ENCODE measurements at regions not wholly inside any gene's neighbourhood (a gene's known extent, or its start where the extent isn't known, plus 50 kb on each side); places are given as distances from the start of the nearest gene placed in this dataset.
"Not testable (repeated sequence)": the region's sequence is repeated elsewhere in the genome, so short reads cannot be mapped to it uniquely, and the experiment has no call there.

DNA sequence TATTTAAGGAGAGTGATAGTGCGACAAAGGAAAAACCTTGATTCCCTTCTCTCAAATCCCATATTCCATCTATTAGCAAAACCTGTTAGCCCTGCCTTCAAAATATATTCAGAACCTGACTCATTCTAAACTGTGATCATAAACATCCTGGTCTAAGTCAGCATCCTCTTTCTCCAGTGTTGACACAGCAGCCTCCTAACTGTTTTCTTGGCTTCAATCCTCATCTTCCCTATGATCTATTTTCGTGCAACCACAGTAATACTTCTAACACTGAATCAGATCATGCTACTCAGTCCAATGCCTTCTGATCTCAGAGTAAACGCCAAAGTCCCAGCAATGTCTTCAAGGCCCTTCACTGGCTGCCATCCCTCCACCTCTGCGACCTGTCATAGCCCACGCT lies 785.1 kb downstream of the EDEM1 start:
- no peaks in the 10 kb centered on the region for H3K4me1 ChIP-seq (ENCODE audit: control insufficient read depth, insufficient read depth, low read length)
- H3K27me3 ChIP-seq (ENCODE audit: control insufficient read depth, insufficient read depth, low read length) = no peaks in the 10 kb centered on the region
- no peaks in the 10 kb centered on the region for H3K36me3 ChIP-seq (ENCODE audit: control insufficient read depth, insufficient read depth, low read length)
- H3K9ac ChIP-seq (ENCODE audit: low read length) = no peak overlapping the region
- no peaks in the 10 kb centered on the region for H3K9me3 ChIP-seq (ENCODE audit: control insufficient read depth, low read length)
- H3K4me3 ChIP-seq (ENCODE audit: low read length) = no peak overlapping the region

DNA sequence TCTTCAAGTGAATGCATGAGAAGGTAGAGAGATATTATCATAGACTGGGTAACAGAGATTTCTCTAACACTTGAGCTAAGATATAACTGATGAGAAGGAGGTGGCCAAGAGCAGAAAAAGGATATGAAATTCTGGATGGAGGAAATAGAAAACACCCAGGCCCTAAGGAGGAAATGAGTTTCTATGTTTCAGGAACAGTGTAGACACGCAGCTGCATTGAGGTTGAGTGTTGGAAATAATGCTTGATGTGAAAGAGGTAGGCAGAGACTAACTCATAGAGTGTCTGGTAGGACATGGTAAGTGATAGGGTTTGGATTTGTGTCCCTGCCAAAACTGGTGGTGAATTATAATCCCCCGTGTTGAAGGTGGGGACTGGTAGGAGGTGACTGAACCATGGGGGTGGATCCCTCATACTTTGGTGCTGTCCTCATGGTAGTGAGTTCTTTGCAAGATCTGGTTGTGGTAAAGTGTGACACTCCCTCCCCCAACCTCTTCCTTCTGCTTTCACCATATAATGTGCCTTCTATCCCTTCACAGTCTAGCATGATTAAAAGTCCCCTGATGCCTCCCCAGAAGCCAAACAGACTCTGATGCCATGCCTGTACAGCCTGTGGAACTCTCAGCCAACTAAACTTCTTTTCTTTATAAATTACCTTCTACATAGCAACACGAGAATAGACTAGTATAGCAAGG lies 787.3 kb downstream of the EDEM1 start:
- Histone ChIP-seq H3K4me1 (ENCODE audit: control insufficient read depth, insufficient read depth, low read length) (no peaks in the 10 kb centered on the region), H3K9ac (ENCODE audit: low read length) (no peak overlapping the region), H3K9me3 (ENCODE audit: control insufficient read depth, low read length) (no peaks in the 10 kb centered on the region), H3K27me3 (ENCODE audit: control insufficient read depth, insufficient read depth, low read length) (no peaks in the 10 kb centered on the region), H3K4me3 (ENCODE audit: low read length) (no peak overlapping the region), H3K36me3 (ENCODE audit: control insufficient read depth, insufficient read depth, low read length) (no peaks in the 10 kb centered on the region)

DNA sequence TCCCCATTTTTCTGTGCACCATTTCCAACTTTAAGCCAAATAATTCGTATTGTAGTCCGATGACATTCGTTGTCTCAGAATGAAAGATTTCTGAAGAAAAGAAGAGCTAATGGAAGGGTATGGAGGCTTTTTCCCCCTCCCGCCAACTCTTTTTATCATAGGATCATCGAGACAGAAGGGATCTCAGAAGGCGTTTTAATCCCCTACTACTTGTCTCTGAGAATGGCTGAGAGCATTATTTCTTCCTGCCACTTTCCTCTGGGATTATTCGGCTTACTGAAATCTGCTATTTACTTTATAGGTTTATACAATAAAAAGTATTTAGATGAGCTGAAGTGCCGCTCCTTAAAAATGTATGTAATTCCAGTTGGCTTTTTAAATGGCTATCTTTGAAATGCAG lies 789.8 kb downstream of the EDEM1 start:
- Histone ChIP-seq H3K9ac (ENCODE audit: low read length) (no peak overlapping the region), H3K4me3 (ENCODE audit: low read length) (no peak overlapping the region), H3K27me3 (ENCODE audit: control insufficient read depth, insufficient read depth, low read length) (no peaks in the 10 kb centered on the region), H3K36me3 (ENCODE audit: control insufficient read depth, insufficient read depth, low read length) (no peaks in the 10 kb centered on the region), H3K9me3 (ENCODE audit: control insufficient read depth, low read length) (no peaks in the 10 kb centered on the region), H3K4me1 (ENCODE audit: control insufficient read depth, insufficient read depth, low read length) (no peaks in the 10 kb centered on the region)

DNA sequence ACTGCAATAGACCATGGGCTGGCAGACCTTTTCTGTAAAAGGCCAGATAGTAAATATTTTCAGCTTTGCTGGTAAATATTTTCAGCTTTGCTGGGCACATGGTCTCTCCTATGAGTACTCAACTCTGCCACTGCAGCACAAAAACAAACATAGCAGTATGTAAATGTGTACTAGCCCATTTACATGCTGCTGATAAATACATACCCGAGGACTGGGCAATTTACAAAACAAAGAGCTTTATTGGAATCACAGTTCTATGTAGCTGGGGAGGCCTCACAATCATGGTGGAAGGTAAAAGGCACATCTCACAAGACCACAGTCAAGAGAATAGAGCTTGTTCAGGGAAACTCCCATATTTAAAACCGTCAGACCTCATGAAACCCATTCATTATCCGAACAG lies 793.0 kb downstream of the EDEM1 start:
- no peaks in the 10 kb centered on the region for H3K27me3 ChIP-seq (ENCODE audit: control insufficient read depth, insufficient read depth, low read length)
- H3K4me3 ChIP-seq (ENCODE audit: low read length) = no peak overlapping the region
- no peaks in the 10 kb centered on the region for H3K4me1 ChIP-seq (ENCODE audit: control insufficient read depth, insufficient read depth, low read length)
- H3K36me3 ChIP-seq (ENCODE audit: control insufficient read depth, insufficient read depth, low read length) = no peaks in the 10 kb centered on the region
- no peaks in the 10 kb centered on the region for H3K9me3 ChIP-seq (ENCODE audit: control insufficient read depth, low read length)
- no peak overlapping the region for H3K9ac ChIP-seq (ENCODE audit: low read length)

DNA sequence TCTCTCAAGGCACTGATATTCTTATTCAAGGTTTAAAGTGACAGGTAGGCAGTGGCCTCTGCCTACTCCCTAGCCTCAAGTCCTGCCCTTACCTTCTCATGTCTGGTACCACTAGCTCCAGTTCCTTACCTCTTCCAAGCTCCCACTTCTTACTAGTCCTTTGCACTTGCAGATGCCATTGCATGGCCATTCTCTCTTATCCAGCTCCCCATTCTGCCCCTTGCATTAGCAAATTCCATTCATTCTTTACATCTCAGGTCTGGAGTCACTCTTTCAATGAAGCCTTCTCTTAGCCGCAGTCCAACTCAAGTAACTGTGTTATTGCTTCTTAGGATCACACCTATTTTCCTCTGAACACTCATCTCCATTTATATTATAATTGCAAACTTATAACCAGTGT lies 807.1 kb downstream of the EDEM1 start:
- H3K9me3 ChIP-seq (ENCODE audit: control insufficient read depth, low read length) = no peaks in the 10 kb centered on the region

DNA sequence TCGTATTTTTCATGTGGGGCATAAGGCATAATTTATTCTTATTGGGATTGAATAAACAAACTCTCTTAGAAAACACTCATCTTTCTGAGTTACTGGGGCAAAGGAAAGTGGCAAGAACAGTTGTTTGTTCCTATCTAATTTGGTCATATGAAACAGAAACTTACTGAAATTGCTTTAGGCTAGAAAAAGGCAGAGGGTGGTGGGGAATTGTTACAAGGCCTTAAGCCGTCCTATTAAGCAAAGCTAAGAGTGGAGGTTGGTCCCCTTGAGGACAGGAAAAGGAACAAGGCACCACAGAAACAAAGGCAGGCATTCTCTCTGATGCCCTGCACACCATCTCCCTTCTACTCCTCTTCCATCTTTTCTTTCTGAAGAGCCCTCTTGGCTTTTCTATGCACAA lies 830.9 kb downstream of the EDEM1 start:
- no peaks in the 10 kb centered on the region for H3K9me3 ChIP-seq (ENCODE audit: control insufficient read depth, low read length)
- H3K9ac ChIP-seq (ENCODE audit: low read length) = no peak overlapping the region
- no peaks in the 10 kb centered on the region for H3K4me1 ChIP-seq (ENCODE audit: control insufficient read depth, insufficient read depth, low read length)
- H3K36me3 ChIP-seq (ENCODE audit: control insufficient read depth, insufficient read depth, low read length) = no peaks in the 10 kb centered on the region
- H3K27me3 ChIP-seq (ENCODE audit: control insufficient read depth, insufficient read depth, low read length) = no peaks in the 10 kb centered on the region
- no peak overlapping the region for H3K4me3 ChIP-seq (ENCODE audit: low read length)

More for the DNA sequence above, 807.1 kb downstream of the EDEM1 start:
- Histone ChIP-seq H3K36me3 (ENCODE audit: control insufficient read depth, insufficient read depth, low read length) (no peaks in the 10 kb centered on the region), H3K27me3 (ENCODE audit: control insufficient read depth, insufficient read depth, low read length) (no peaks in the 10 kb centered on the region), H3K4me1 (ENCODE audit: control insufficient read depth, insufficient read depth, low read length) (no peaks in the 10 kb centered on the region), H3K4me3 (ENCODE audit: low read length) (no peak overlapping the region), H3K9ac (ENCODE audit: low read length) (no peak overlapping the region)

DNA sequence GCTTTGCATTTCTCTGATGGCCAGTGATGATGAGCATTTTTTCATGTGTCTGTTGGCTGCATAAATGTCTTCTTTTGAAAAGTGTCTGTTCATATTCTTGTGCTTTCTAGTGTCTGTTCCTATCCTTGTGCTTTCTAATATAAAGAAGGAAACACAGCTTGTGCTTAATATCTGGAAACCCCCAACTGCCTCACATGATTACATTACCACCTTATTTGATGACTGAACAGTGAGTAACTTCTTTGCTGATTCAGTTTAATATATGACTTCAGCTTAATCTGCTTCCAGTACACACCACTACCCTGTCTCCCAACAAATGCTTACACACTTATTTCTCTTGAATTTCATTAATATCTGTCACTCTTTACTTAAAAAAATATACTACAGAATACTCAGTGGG lies 835.1 kb downstream of the EDEM1 start:
- Histone ChIP-seq H3K27me3 (ENCODE audit: control insufficient read depth, insufficient read depth, low read length) (no peaks in the 10 kb centered on the region), H3K9me3 (ENCODE audit: control insufficient read depth, low read length) (no peaks in the 10 kb centered on the region), H3K36me3 (ENCODE audit: control insufficient read depth, insufficient read depth, low read length) (no peaks in the 10 kb centered on the region), H3K4me3 (ENCODE audit: low read length) (no peak overlapping the region), H3K4me1 (ENCODE audit: control insufficient read depth, insufficient read depth, low read length) (no peaks in the 10 kb centered on the region), H3K9ac (ENCODE audit: low read length) (no peak overlapping the region)

DNA sequence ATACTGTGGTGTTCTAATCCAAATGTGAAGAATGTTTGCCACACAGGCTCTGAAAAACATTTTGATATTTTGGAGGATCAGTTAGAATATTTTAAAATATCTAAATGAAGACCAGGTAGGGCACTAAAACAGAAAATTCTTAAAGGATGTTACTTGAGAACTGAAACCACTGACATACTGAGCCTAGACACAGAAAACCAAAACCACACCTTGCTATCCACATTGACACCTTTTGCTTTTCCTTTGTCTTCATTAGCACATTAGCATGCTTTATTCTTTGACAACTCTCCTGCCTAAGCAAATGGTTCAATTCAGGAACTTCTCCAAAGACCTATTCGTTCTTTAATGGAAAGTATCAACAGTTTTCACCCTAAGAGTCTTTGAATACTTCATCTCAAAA lies 835.9 kb upstream of the GRM7 start:
- Histone ChIP-seq H3K9ac (ENCODE audit: low read length) (no peak overlapping the region), H3K4me3 (ENCODE audit: low read length) (no peak overlapping the region), H3K4me1 (ENCODE audit: control insufficient read depth, insufficient read depth, low read length) (no peaks in the 10 kb centered on the region), H3K27me3 (ENCODE audit: control insufficient read depth, insufficient read depth, low read length) (no peaks in the 10 kb centered on the region), H3K36me3 (ENCODE audit: control insufficient read depth, insufficient read depth, low read length) (no peaks in the 10 kb centered on the region), H3K9me3 (ENCODE audit: control insufficient read depth, low read length) (no peaks in the 10 kb centered on the region)

DNA sequence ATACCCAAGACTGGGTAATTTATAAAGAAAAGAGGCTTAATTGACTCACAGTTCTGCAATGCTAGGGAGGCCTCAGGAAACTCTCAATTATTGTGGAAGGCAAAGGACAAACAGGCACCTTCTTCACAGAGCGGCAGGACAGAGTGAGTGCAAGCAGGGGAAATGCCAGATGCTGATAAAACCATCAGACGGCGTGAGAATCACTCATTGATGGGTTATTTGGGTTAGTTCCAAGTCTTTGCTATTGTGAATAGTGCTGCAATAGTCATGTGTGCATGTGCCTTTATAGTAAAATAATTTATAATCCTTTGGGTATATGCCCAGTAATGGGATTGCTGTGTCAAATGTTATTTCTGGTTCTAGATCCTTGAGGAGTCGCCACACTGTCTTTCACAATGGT lies 830.3 kb upstream of the GRM7 start:
- not testable (repeated sequence) for H3K36me3 ChIP-seq (ENCODE audit: control insufficient read depth, insufficient read depth, low read length); H3K4me3 ChIP-seq (ENCODE audit: low read length); H3K9ac ChIP-seq (ENCODE audit: low read length); H3K27me3 ChIP-seq (ENCODE audit: control insufficient read depth, insufficient read depth, low read length); H3K4me1 ChIP-seq (ENCODE audit: control insufficient read depth, insufficient read depth, low read length); H3K9me3 ChIP-seq (ENCODE audit: control insufficient read depth, low read length)

DNA sequence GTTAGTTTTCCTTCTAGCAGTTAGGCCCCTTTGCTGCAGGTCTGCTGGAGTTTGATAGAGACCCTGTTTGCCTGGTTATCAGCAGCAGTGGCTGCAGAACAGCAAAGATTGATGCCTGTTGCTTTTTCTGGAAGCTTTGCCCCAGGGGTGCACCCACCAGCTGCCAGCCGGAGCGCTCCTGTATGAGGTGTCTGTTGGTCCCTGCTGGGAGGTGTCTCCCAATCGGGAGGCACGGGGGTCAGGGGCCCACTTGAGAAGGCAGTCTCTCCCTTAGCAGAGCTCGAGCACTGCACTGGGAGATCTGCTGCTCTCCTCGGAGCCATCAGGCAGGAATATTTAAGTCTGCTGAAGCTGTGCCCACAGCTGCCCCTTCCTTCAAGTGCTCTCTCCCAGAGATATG lies 825.3 kb upstream of the GRM7 start:
- Histone ChIP-seq H3K36me3 (ENCODE audit: control insufficient read depth, insufficient read depth, low read length) (no peaks in the 10 kb centered on the region), H3K27me3 (ENCODE audit: control insufficient read depth, insufficient read depth, low read length) (no peaks in the 10 kb centered on the region), H3K4me1 (ENCODE audit: control insufficient read depth, insufficient read depth, low read length) (no peaks in the 10 kb centered on the region), H3K4me3 (ENCODE audit: low read length) (no peak overlapping the region), H3K9ac (ENCODE audit: low read length) (no peak overlapping the region), H3K9me3 (ENCODE audit: control insufficient read depth, low read length) (no peaks in the 10 kb centered on the region)

DNA sequence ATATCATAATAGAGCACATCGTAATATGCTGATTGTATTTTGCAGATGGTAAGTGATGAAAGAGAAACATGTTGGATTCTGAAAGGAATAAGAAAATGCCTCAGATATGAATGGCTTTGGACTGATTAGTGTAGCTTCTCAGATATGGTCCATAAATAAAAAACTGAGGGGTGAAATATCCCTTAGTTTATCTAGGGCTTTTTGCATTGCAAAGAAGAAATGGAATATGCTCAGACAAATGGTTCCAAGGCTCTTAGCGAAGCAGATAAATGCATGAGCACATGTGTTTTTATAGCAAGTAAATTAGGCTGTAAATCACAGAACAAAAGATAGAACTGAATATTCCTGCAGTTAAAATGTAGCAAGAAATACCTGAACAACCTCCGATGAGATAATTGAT lies 820.9 kb upstream of the GRM7 start:
- Histone ChIP-seq H3K9ac (ENCODE audit: low read length) (no peak overlapping the region), H3K27me3 (ENCODE audit: control insufficient read depth, insufficient read depth, low read length) (no peaks in the 10 kb centered on the region), H3K4me1 (ENCODE audit: control insufficient read depth, insufficient read depth, low read length) (no peaks in the 10 kb centered on the region), H3K9me3 (ENCODE audit: control insufficient read depth, low read length) (no peaks in the 10 kb centered on the region), H3K4me3 (ENCODE audit: low read length) (no peak overlapping the region), H3K36me3 (ENCODE audit: control insufficient read depth, insufficient read depth, low read length) (no peaks in the 10 kb centered on the region)

DNA sequence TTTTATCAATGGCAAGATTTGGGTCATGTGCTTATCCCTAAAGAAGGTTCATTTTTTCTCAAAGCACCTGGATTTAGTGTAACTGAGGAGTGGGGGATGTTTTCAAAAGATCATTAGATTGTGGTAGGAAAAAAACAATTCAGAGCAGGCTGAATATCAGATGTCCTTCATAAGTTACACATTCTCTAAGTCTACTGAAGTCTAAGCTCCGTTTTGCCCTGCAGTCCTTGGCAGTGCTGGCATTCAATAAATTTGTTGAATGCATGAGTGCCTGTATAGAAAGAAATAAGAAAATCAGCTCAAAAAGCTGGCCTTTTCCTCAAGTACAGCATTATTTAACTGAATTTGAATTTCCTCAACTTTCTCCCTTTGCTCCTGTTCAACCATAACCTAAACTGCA lies 819.0 kb upstream of the GRM7 start:
- no peaks in the 10 kb centered on the region for H3K9me3 ChIP-seq (ENCODE audit: control insufficient read depth, low read length)
- H3K4me3 ChIP-seq (ENCODE audit: low read length) = no peak overlapping the region
- no peak overlapping the region for H3K9ac ChIP-seq (ENCODE audit: low read length)
- no peaks in the 10 kb centered on the region for H3K27me3 ChIP-seq (ENCODE audit: control insufficient read depth, insufficient read depth, low read length)
- no peaks in the 10 kb centered on the region for H3K4me1 ChIP-seq (ENCODE audit: control insufficient read depth, insufficient read depth, low read length)
- H3K36me3 ChIP-seq (ENCODE audit: control insufficient read depth, insufficient read depth, low read length) = no peaks in the 10 kb centered on the region

DNA sequence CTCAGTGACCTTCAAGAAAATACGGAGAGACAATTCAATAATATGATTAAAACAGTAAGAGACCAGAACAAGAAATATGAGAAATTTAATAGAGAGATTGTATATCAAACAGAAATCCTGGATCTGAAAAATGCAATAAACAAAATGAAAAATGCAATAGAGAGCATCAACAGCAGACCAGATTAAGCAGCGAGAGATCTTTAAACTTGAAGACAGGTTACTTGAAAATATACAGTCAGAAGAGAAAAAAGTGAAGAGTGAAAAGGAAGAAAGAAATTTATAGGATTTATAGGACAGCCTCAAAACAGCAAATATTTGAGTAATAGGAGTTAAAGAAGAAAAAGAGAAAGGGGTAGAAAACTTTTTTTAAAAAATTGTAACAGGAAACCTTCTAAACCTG lies 813.9 kb upstream of the GRM7 start:
- no peaks in the 10 kb centered on the region for H3K36me3 ChIP-seq (ENCODE audit: control insufficient read depth, insufficient read depth, low read length)
- no peak overlapping the region for H3K9ac ChIP-seq (ENCODE audit: low read length)
- no peaks in the 10 kb centered on the region for H3K27me3 ChIP-seq (ENCODE audit: control insufficient read depth, insufficient read depth, low read length)
- no peaks in the 10 kb centered on the region for H3K4me1 ChIP-seq (ENCODE audit: control insufficient read depth, insufficient read depth, low read length)
- H3K9me3 ChIP-seq (ENCODE audit: control insufficient read depth, low read length) = no peaks in the 10 kb centered on the region
- no peak overlapping the region for H3K4me3 ChIP-seq (ENCODE audit: low read length)

Data from mucosa of stomach (tissue), 1 donor.